WTC11 (cell line): ENCODE measurements at regions not wholly inside any gene's neighbourhood (a gene's known extent, or its start where the extent isn't known, plus 50 kb on each side); places are given as distances from the start of the nearest gene placed in this dataset.

Source experiments
- ATAC-seq: fragments of 200-7000 bp; cut with Tn5 transposase; 2 replicates; pipeline ENCODE4 v1.10.0; 2021; ENCODE audit warnings: mild to moderate bottlenecking, moderate library complexity
- CTCF ChIA-PET: fragments of 300-600 bp; sonication (Branson Sonifier 250); formaldehyde crosslinking; loops from one replicate; lab custom pipeline; 2021; ENCODE audit warnings: antibody characterized with exemption; lab: Charles Lee
- POLR2A ChIA-PET: fragments of 350-600 bp; sonication (Branson Sonifier 250); formaldehyde crosslinking; loops from one replicate; lab custom pipeline; 2021; ENCODE audit warnings: antibody characterized with exemption; lab: Charles Lee
- DNase-seq: peaks from one replicate; pipeline ENCODE4 v3.0.0; 2021; ENCODE audit warnings: low spot score
- H3K27ac Mint-ChIP-seq: 2 replicates; pipeline ENCODE4 v1.8.0; 2021; ENCODE audit warnings: mixed read lengths
- H3K27me3 Mint-ChIP-seq: 2 replicates; pipeline ENCODE4 v1.8.0; 2021; ENCODE audit warnings: low read depth, mild to moderate bottlenecking, moderate library complexity, mixed read lengths
- H3K36me3 Mint-ChIP-seq: 2 replicates; pipeline ENCODE4 v1.8.0; 2021; ENCODE audit warnings: mixed read lengths
- H3K4me1 Mint-ChIP-seq: 2 replicates; pipeline ENCODE4 v1.8.0; 2022; ENCODE audit warnings: mixed read lengths
- H3K4me3 Mint-ChIP-seq: 2 replicates; pipeline ENCODE4 v1.8.0; 2021; ENCODE audit warnings: mild to moderate bottlenecking, moderate library complexity, mixed read lengths
- H3K9me3 Mint-ChIP-seq: 2 replicates; pipeline ENCODE4 v1.8.0; 2021; ENCODE audit warnings: mixed read lengths
- AFF4 ChIP-seq: sonication (generic); formaldehyde crosslinking; IDR thresholded peaks from 2 replicates; pipeline ENCODE4 v1.8.1; 2023; ENCODE audit warnings: mild to moderate bottlenecking, missing genetic modification reagents, borderline replicate concordance
- ATF2 ChIP-seq: sonication (generic); formaldehyde crosslinking; IDR thresholded peaks from 2 replicates; pipeline ENCODE4 v1.8.1; 2022; ENCODE audit warnings: low read depth, missing genetic modification reagents, borderline replicate concordance
- ATF6 ChIP-seq: sonication (generic); formaldehyde crosslinking; IDR thresholded peaks from 2 replicates; pipeline ENCODE4 v1.8.1; 2023; ENCODE audit warnings: mild to moderate bottlenecking, missing genetic modification reagents
- CREB1 ChIP-seq: sonication (generic); formaldehyde crosslinking; IDR thresholded peaks from 2 replicates; pipeline ENCODE4 v1.8.0; 2023; ENCODE audit warnings: mild to moderate bottlenecking, missing genetic modification reagents
- CTCF ChIP-seq: fragments of 200-600 bp; IDR thresholded peaks from 2 replicates; pipeline ENCODE4 v1.8.0; 2022; ENCODE audit warnings: antibody characterized with exemption
- HMGA2 ChIP-seq: fragments of 250-450 bp; sonication (Bioruptor Pico); IDR thresholded peaks from 2 replicates; pipeline ENCODE4 v1.4.0; 2021; ENCODE audit warnings: mild to moderate bottlenecking, moderate library complexity
- IRF2 ChIP-seq: sonication (generic); formaldehyde crosslinking; IDR thresholded peaks from 2 replicates; pipeline ENCODE4 v1.8.0; 2022; ENCODE audit warnings: low read depth, missing genetic modification reagents, borderline replicate concordance
- STAT6 ChIP-seq: sonication (generic); formaldehyde crosslinking; conservative IDR thresholded peaks from 2 replicates; pipeline ENCODE4 v1.8.1; 2023; ENCODE audit warnings: mild to moderate bottlenecking, low read depth, missing genetic modification reagents, moderate library complexity
- ZBTB43 ChIP-seq: sonication (generic); formaldehyde crosslinking; IDR thresholded peaks from 2 replicates; pipeline ENCODE4 v1.8.1; 2023; ENCODE audit warnings: mild to moderate bottlenecking, missing genetic modification reagents
- ZNF512 ChIP-seq: sonication (generic); formaldehyde crosslinking; IDR thresholded peaks from 2 replicates; pipeline ENCODE4 v1.8.1; 2022; ENCODE audit warnings: missing genetic modification reagents, borderline replicate concordance

GRCh38 chr4:153141238-153141637 lies 63.0 kb upstream of the TRIM2 start:
- POLR2A ChIA-PET, result no interaction called here
- H3K9me3 Mint-ChIP-seq, result no peaks in the 10 kb centered on the region
- H3K4me3 Mint-ChIP-seq, result no peak overlapping the region
- TF ChIP-seq ZBTB43 (CRISPR knock-in tag) (no peak), ZNF512 (0 out of 2 replicates have a peak, but pooled peaks have one; percentile 40), CREB1 (CRISPR knock-in tag) (no peak), IRF2 (CRISPR knock-in tag) (no peak)
- CTCF ChIA-PET, result interaction anchor here (0.8 to 2.2 kb wide), 3 partner anchors 52 to 325 kb away, joined by 3 to 29 read pairs (median 3); partner anchors contain the start of genes TMEM131L and TRIM2
- no peak overlapping the region for H3K27ac Mint-ChIP-seq
- H3K36me3 Mint-ChIP-seq, result no peaks in the 10 kb centered on the region
- no peak for DNase-seq
- peaks cover 30% of the 10 kb centered on the region for H3K4me1 Mint-ChIP-seq
- H3K27me3 Mint-ChIP-seq, result no peaks in the 10 kb centered on the region
- no peak for ATAC-seq

GRCh38 chr4:153142700-153143438 lies 61.4 kb upstream of the TRIM2 start:
- ATAC-seq (peak; percentile 65), DNase-seq (peak; percentile 73)
- H3K4me3 Mint-ChIP-seq, result no peak overlapping the region
- CTCF ChIA-PET, result interaction anchor here (0.6 to 2.2 kb wide), 67 partner anchors 8 to 607 kb away, joined by 3 to 33 read pairs (median 4); partner anchors contain the start of genes MND1, TMEM131L and TRIM2
- H3K36me3 Mint-ChIP-seq, result no peaks in the 10 kb centered on the region
- H3K27ac Mint-ChIP-seq, result no peak overlapping the region
- H3K9me3 Mint-ChIP-seq, result no peaks in the 10 kb centered on the region
- POLR2A ChIA-PET, result interaction anchor here (0.6 to 1.2 kb wide), 2 partner anchors 13 to 61 kb away, joined by 3 to 4 read pairs; partner anchors contain the start of gene TRIM2
- H3K27me3 Mint-ChIP-seq, result no peaks in the 10 kb centered on the region
- TF ChIP-seq CTCF (peak; percentile 56; the same call in 1 of the 2 replicates), HMGA2 (CRISPR knock-in tag) (peak; percentile 67), ATF6 (CRISPR knock-in tag) (no peak), AFF4 (CRISPR knock-in tag) (no peak), ATF2 (CRISPR knock-in tag) (no peak), STAT6 (no peak)
- peaks cover 36% of the 10 kb centered on the region for H3K4me1 Mint-ChIP-seq
